Jurkat, Clone E6-1 (cell line): ENCODE measurements at regions not wholly inside any gene's neighbourhood (a gene's known extent, or its start where the extent isn't known, plus 50 kb on each side); places are given as distances from the start of the nearest gene placed in this dataset.
"Not testable (repeated sequence)": the region's sequence is repeated elsewhere in the genome, so short reads cannot be mapped to it uniquely, and the experiment has no call there.

Source experiments
- DNase-seq: peaks from one replicate; pipeline ENCODE4 v3.0.0-alpha.2; 2011; ENCODE audit warnings: low read depth, low spot score
- H3K4me3 ChIP-seq: 2 replicates; pipeline ENCODE4 v1.5.1; 2011; ENCODE audit warnings: mild to moderate bottlenecking, low read length, control low read depth, moderate library complexity

GRCh38 chr2:34215174-34215573 is 616.1 kb upstream of the FAM98A start:
- H3K4me3 ChIP-seq = no peak overlapping the region
- no peak for DNase-seq

DNA sequence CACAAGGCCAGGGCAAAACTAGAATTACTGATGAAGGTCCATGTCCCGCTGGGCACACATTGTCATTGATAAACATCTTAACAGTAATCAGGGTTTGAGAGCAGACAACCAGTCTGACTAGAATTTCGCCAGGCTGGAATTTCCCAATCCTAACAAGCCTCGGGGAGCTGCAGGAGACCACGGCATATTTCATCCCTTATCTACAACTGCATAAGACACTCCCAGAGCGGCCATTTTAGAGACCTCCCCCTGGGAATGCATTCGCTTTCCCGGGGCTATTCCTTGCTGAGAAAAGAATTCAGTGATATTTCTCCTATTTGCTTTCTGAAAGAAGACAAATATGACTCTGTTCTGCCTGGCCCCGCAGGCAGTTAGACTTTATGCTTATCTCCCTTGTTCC is 611.3 kb upstream of the FAM98A start:
- DNase-seq, H3K4me3 ChIP-seq: not testable (repeated sequence)

GRCh38 chr2:34204560-34204959 is 605.5 kb upstream of the FAM98A start:
- DNase-seq = no peak
- no peak overlapping the region for H3K4me3 ChIP-seq

DNA sequence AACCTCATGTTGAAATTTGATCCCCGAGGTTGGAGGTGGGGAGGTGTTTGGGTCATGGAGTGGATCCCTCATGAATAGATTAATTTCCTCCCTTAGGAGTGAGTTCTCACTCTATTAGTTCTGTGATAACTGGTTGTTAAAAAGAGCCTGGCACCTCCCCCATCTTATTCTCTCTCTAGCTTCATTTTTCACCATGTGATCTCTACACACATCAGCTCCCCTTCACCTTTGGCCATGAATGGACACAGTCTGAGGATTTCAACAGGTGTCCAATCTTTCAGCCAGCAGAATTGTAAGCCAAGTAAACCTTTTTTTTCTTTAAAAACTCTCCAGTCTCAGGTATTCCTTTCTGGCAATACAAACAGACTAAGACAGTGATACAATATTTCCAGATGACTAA is 602.0 kb upstream of the FAM98A start:
- H3K4me3 ChIP-seq = no peak overlapping the region
- DNase-seq = no peak

- no peak overlapping the region for H3K4me3 ChIP-seq
- no peak for DNase-seq
These were observed 600.9 kb upstream of the FAM98A start for GRCh38 chr2:34199971-34200370.

DNA sequence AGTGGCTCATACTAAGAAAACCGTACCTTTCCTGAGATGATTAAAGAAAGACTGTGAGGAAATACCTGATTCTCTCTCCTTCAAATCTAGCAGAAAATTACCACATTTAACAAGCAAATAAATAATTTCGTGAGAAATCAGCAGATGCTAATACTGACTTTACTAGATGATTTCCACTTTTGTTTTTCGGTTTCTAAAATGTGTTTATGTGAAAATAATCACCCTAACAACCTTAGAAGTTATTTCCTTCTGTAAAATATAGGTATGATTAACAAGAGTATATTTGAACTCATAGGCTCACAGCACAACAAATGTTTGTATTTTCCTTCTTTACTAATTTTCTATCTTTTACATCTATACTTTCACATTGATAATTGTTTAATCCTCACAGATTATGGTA is 594.1 kb upstream of the FAM98A start:
- H3K4me3 ChIP-seq = no peak overlapping the region

DNA sequence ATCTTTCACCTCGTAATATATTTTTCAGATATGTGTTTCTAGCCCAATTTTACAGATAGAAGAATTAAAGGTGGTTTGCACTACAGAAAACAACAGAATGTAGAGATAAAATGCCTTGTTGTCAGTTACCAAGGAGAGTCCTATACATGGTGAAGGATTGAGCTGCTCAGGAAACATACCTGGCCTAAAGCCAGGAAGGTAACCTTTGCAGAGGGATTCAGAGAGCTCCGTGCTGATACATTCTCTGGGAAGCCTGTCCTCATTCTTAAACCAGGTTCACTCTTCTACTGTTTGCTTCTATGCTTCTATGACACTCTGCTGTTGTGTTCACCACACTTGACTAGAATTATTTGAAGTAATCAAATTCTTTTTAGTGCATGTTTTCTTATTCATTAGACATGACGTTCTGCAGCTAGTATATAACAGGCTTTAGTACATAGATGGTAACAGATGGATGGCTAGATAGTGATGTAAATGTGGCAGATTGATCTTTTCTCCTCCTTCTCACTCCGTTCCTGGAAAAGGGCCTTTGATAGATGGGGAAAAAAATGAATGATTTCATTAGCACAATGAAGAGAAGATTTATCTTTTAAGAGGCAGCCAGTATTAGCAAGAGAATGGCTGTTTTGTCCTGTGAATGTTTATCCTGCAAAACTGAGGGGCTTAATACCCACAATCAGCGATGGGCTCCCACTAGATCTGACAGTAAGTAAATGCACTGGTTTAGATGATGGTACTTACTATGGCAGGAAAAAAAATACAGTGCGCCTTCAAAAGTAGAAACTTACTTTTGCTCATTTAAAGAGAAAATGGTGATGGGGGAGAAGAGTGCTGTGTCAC is 589.6 kb upstream of the FAM98A start:
- DNase-seq = no peak
- H3K4me3 ChIP-seq = no peak overlapping the region

More for the DNA sequence above, 594.1 kb upstream of the FAM98A start:
- no peak for DNase-seq

- no peak overlapping the region for H3K4me3 ChIP-seq
- no peak for DNase-seq
These were observed 580.4 kb upstream of the FAM98A start for GRCh38 chr2:34179511-34179910.

DNA sequence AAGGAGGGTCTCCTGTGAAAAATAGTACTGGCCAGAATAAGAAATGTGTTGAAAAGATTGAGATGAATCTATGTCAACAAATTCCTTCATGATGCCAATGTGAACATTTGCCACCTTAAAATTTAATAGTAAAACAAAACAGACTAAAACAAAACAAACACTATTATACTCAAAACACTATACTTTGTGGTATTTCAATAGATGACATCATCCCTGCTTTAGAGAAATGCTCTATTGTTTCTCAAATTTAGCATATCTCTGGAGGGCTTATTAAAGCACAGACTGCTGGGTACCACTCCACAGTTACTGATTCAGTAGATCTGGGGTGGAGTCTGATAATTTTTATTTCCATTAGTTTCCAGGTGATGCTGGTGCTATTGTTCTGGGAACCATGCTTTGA is 579.4 kb upstream of the FAM98A start:
- H3K4me3 ChIP-seq = no peak overlapping the region
- no peak for DNase-seq

GRCh38 chr2:34176693-34177092 is 577.6 kb upstream of the FAM98A start:
- no peak overlapping the region for H3K4me3 ChIP-seq
- DNase-seq = no peak

- DNase-seq = no peak
These were observed 575.4 kb upstream of the FAM98A start for GRCh38 chr2:34174506-34174905.

DNA sequence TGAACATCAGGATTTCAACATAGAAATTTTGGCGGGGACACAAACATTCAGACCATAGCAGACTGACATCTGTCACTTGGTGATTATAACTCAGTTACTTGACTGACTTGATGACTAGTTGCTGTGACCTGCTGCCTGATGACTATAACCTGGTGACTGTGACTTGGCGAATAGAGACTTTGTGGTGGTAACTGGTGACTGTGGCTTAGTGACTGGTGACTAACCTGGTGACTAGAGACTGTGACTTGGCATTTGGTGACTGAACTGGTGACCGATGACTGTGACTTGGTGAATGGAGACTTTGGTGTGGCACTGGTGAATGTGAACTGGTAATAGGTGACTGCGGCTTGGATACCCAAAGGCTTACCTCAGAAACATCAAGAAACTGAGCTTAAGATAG is 563.1 kb upstream of the FAM98A start:
- no peak overlapping the region for H3K4me3 ChIP-seq
- DNase-seq = no peak

More at GRCh38 chr2:34174506-34174905, 575.4 kb upstream of the FAM98A start:
- H3K4me3 ChIP-seq = no peak overlapping the region

GRCh38 chr2:34161549-34161948 is 562.5 kb upstream of the FAM98A start:
- no peak for DNase-seq
- H3K4me3 ChIP-seq = no peak overlapping the region

DNA sequence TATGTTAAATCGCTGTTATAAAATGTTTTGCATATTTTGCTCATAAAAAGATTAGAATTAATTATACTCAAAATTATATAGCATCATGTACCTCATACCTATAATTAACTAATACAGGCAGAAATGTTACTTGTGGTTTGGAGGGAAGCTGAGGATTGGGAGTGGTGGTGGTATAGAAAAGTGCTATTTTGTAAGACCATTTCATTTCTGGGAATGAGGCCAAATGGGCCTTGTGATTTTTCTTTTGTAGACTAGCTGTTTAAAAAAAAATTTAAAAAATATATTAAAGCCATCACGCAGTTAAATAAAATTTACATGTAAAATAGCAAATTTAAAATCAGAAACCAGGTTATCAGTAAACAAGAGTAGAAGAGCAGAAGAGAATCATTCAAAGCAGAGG is 560.8 kb upstream of the FAM98A start:
- no peak overlapping the region for H3K4me3 ChIP-seq
- no peak for DNase-seq

- DNase-seq = no peak
- no peak overlapping the region for H3K4me3 ChIP-seq
These were observed 554.4 kb upstream of the FAM98A start for GRCh38 chr2:34153484-34153883.

DNA sequence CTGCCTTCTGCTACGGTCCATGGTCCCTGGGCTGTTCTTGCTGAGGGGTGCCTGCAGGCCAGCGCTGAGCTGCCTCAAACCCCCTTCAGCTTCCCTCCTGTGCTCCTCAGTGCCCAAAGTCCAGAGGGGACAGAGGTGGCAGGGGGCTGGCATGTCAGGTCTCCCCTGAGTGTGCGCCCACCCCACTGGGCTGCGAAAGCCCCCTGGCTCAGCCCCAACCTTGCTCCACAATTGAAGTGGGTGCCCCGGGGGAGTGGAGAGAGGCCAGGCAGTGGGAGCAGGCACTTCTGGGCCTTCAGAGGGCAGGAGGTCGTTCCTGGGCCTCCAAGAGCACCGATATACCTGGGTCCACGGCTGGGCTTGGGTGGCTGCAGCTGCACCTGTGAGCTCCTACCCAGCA is 548.7 kb upstream of the FAM98A start:
- H3K4me3 ChIP-seq = no peak overlapping the region
- no peak for DNase-seq

DNA sequence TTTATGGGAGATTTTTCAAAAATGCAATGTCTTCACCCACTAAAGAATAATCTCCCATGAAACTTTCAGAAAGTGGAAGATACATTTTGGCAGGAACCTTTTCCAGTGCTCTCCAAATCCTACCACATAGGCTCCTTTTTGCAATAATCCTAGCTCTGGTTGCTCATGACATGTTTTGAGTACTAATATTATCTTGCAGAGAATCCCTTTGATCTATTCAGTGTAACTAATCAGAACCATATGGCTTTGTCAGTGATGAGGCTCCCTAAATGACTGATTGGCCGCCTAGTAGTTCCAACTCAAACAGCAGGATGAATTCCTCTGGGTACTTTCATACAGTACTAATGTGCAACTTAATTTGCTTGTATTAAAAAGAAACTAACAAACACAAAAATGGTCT is 544.0 kb upstream of the FAM98A start:
- DNase-seq = no peak
- no peak overlapping the region for H3K4me3 ChIP-seq

DNA sequence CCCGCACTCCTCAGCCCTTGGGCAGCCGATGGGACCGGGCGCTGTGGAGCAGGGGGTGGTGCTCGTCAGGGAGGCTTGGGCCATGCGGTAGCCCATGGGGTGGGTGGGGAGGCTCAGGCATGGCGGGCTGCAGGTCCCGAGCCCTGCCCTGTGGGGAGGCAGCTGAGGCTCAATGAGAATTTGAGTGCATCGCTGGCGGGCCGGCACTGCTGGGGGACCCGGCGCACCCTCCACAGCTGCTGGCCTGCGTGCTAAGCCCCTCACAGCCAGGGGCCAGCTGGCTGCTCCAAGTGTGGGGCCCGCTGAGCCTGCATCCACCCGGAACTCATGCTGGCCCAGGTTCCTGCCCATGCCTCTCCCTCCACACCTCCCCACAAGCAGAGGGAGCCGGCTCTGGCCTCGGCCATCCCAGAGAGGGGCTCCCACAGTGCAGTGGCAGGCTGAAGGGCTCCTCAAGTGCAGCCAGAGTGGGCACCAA is 543.5 kb upstream of the FAM98A start:
- not testable (repeated sequence) for DNase-seq, H3K4me3 ChIP-seq

- DNase-seq, H3K4me3 ChIP-seq: not testable (repeated sequence)
These were observed 534.0 kb upstream of the FAM98A start for GRCh38 chr2:34133065-34133464.

GRCh38 chr2:34126279-34126678 is 527.2 kb upstream of the FAM98A start:
- no peak overlapping the region for H3K4me3 ChIP-seq
- DNase-seq = no peak
